ENCODE measurements at regions not wholly inside any gene's neighbourhood (a gene's known extent, or its start where the extent isn't known, plus 50 kb on each side); places are given as distances from the start of the nearest gene placed in this dataset.

- H3K27ac Mint-ChIP-seq (ENCODE audit: unreplicated experiment): no peak overlapping the region
- TF ChIP-seq CTCF (conservative IDR thresholded peaks at IDR 0.05): no peak
- no peak for DNase-seq (ENCODE audit: low read depth, low spot score)
- H3K4me3 Mint-ChIP-seq: no peak overlapping the region
- H3K36me3 Mint-ChIP-seq (ENCODE audit: low read depth): peaks cover 2% of the 10 kb centered on the region
- H3K4me1 Mint-ChIP-seq: no peaks in the 10 kb centered on the region
- no peaks in the 10 kb centered on the region for H3K27me3 Mint-ChIP-seq (ENCODE audit: low read depth)
- H3K9me3 Mint-ChIP-seq: peaks cover 7% of the 10 kb centered on the region
Measured at GRCh38 chr17:69880591-69881112, 194.4 kb upstream of the KCNJ16 start.

GRCh38 chr17:69882281-69882680 lies 192.7 kb upstream of the KCNJ16 start:
- Mint-ChIP-seq H3K4me3 (no peak overlapping the region), H3K27ac (ENCODE audit: unreplicated experiment) (no peak overlapping the region), H3K27me3 (ENCODE audit: low read depth) (no peaks in the 10 kb centered on the region), H3K4me1 (no peaks in the 10 kb centered on the region), H3K36me3 (ENCODE audit: low read depth) (peaks cover 2% of the 10 kb centered on the region), H3K9me3 (peaks cover 7% of the 10 kb centered on the region)
- DNase-seq (ENCODE audit: low read depth, low spot score): no peak
- no peak for TF ChIP-seq CTCF (conservative IDR thresholded peaks at IDR 0.05)

GRCh38 chr17:69883120-69883519 lies 191.9 kb upstream of the KCNJ16 start:
- Mint-ChIP-seq H3K4me3 (no peak overlapping the region), H3K27me3 (ENCODE audit: low read depth) (no peaks in the 10 kb centered on the region), H3K9me3 (peaks cover 7% of the 10 kb centered on the region), H3K36me3 (ENCODE audit: low read depth) (peaks cover 2% of the 10 kb centered on the region), H3K4me1 (no peaks in the 10 kb centered on the region), H3K27ac (ENCODE audit: unreplicated experiment) (no peak overlapping the region)
- no peak for DNase-seq (ENCODE audit: low read depth, low spot score)
- no peak for TF ChIP-seq CTCF (conservative IDR thresholded peaks at IDR 0.05)

- H3K36me3 Mint-ChIP-seq (ENCODE audit: low read depth): no peaks in the 10 kb centered on the region
- H3K27ac Mint-ChIP-seq (ENCODE audit: unreplicated experiment): no peak overlapping the region
- H3K27me3 Mint-ChIP-seq (ENCODE audit: low read depth): no peaks in the 10 kb centered on the region
- no peaks in the 10 kb centered on the region for H3K4me1 Mint-ChIP-seq
- H3K4me3 Mint-ChIP-seq: no peak overlapping the region
- H3K9me3 Mint-ChIP-seq: peaks cover 5% of the 10 kb centered on the region
- TF ChIP-seq CTCF (conservative IDR thresholded peaks at IDR 0.05): no peak
- no peak for DNase-seq (ENCODE audit: low read depth, low spot score)
Measured at GRCh38 chr17:69884356-69884755, 190.7 kb upstream of the KCNJ16 start.

GRCh38 chr17:69884846-69885245 lies 190.2 kb upstream of the KCNJ16 start:
- no peak for DNase-seq (ENCODE audit: low read depth, low spot score)
- Mint-ChIP-seq H3K27me3 (ENCODE audit: low read depth) (no peaks in the 10 kb centered on the region), H3K36me3 (ENCODE audit: low read depth) (no peaks in the 10 kb centered on the region), H3K4me3 (no peak overlapping the region), H3K4me1 (no peaks in the 10 kb centered on the region), H3K27ac (ENCODE audit: unreplicated experiment) (no peak overlapping the region), H3K9me3 (peaks cover 5% of the 10 kb centered on the region)
- no peak for TF ChIP-seq CTCF (conservative IDR thresholded peaks at IDR 0.05)

GRCh38 chr17:69898601-69899000 lies 176.4 kb upstream of the KCNJ16 start:
- no peaks in the 10 kb centered on the region for H3K9me3 Mint-ChIP-seq
- no peaks in the 10 kb centered on the region for H3K27me3 Mint-ChIP-seq (ENCODE audit: low read depth)
- H3K4me1 Mint-ChIP-seq: no peaks in the 10 kb centered on the region
- DNase-seq (ENCODE audit: low read depth, low spot score): no peak
- H3K27ac Mint-ChIP-seq (ENCODE audit: unreplicated experiment): no peak overlapping the region
- H3K4me3 Mint-ChIP-seq: no peak overlapping the region
- no peaks in the 10 kb centered on the region for H3K36me3 Mint-ChIP-seq (ENCODE audit: low read depth)
- no peak for TF ChIP-seq CTCF (conservative IDR thresholded peaks at IDR 0.05)
